HG03460 (cell line): ENCODE measurements at regions not wholly inside any gene's neighbourhood (a gene's known extent, or its start where the extent isn't known, plus 50 kb on each side); places are given as distances from the start of the nearest gene placed in this dataset.
"Not testable (repeated sequence)": the region's sequence is repeated elsewhere in the genome, so short reads cannot be mapped to it uniquely, and the experiment has no call there.

Experiments
- ATAC-seq: cut with Tn5 transposase; IDR thresholded peaks from one replicate; pipeline ENCODE4 v1.9.1; 2021; ENCODE audit not compliant: unreplicated experiment

- no peak for ATAC-seq
Observed at GRCh38 chr3:35043040-35043439, 596.3 kb upstream of the ARPP21 start.

- no peak for ATAC-seq
Observed at GRCh38 chr3:35044190-35044589, 595.1 kb upstream of the ARPP21 start.

- no peak for ATAC-seq
Observed at GRCh38 chr3:35045118-35045517, 594.2 kb upstream of the ARPP21 start.

- ATAC-seq = no peak
Observed at GRCh38 chr3:35064761-35065160, 574.6 kb upstream of the ARPP21 start.

GRCh38 chr3:35065891-35066290 lies 573.4 kb upstream of the ARPP21 start:
- no peak for ATAC-seq

DNA sequence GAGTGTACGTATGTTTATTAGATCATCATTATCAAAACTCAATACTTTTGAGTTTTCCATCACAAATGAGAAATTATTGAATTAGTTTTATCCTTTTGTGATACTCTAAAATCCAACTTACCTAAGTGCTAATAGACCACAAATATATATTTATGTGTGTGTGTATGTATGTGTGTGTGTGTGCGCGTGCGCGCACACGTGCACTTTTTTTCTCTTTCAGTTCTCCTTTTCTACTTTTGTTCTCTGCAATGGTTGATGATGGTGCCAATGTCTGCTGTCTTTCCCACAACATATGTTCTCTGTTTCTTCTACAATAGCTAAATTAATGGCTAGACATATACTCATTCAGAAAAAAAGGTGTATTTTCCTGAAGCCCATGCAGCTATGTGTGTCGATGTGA lies 571.6 kb upstream of the ARPP21 start:
- ATAC-seq = no peak

DNA sequence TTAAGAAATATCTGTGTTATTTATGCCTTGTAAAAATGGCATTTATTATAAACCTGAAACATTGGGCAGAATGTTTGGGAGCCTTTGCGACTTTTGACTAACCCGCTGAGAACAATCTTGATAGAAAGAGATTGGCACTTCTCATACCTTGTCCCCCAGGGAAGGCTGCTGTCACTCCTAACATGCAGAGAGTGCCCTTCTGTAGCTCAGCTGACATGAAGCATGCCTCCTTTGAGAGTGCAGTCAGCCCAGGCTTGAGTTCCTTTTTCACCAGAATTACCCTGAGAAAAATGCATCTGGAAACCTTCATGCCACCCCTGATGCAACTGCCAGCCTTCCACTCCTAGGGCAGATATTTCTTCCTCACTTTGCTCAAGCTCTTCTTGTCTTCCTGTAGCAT lies 569.2 kb upstream of the ARPP21 start:
- no peak for ATAC-seq

DNA sequence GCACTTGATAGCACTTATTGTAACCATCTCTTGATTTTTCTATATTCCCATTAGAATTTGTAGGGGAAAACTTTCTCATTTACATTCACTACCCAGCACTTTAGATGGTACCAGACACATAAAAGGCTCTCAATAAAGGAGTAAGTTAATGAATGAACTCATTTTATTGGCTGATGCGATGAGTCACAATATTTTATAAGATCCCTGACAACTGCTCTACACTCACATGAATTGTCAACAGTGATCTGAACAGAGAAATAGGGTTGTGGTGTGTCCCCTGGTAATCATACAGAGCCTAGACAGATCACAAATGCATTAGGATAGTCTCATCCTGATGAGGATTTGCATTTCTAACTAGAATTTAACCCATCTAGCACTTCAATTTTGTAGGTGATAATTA lies 567.6 kb upstream of the ARPP21 start:
- no peak for ATAC-seq

- ATAC-seq = no peak
Observed at GRCh38 chr3:35078780-35079179, 560.5 kb upstream of the ARPP21 start.

- ATAC-seq = no peak
Observed at GRCh38 chr3:35079403-35079802, 559.9 kb upstream of the ARPP21 start.

DNA sequence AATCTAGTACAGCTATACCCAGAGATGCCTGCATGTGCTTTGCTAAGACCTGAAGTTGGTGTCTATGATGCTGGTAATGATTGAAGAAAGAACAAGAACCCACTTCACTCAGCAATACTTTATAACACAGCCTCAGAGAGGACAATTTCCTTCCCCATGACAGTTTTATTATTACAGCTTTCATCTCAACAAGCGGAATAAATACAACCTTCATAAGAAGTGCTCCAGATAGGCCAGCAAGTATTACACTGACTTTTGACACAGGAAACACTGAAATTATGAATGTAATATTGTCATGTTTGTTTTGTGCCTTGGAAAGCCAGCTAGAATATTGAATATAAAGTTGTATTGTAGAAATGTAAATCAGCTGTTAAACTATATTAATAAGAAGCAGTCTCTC lies 557.4 kb upstream of the ARPP21 start:
- ATAC-seq = no peak

GRCh38 chr3:35088943-35089342 lies 550.4 kb upstream of the ARPP21 start:
- ATAC-seq = no peak

DNA sequence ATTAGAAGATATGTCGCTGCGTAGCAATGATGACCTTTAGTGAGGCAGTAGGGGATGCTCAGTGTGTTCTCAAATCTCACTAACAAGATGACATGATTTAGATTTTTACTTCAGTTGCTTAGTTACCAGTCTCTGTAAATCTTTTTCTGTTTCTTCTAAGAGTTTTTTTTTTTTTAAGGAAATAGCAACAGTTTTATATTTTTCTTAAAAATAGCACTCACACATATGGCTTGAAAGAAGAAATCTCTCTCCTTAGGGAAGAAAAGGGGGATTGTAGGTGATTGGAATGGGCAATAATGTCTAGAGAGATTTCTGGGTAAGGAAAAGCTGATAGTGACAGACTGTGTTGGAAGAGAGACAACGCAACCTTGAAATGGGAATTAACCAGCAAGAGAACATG lies 524.6 kb upstream of the ARPP21 start:
- no peak for ATAC-seq

GRCh38 chr3:35120026-35120425 lies 519.3 kb upstream of the ARPP21 start:
- no peak for ATAC-seq

GRCh38 chr3:35137612-35138011 lies 501.7 kb upstream of the ARPP21 start:
- ATAC-seq = no peak

DNA sequence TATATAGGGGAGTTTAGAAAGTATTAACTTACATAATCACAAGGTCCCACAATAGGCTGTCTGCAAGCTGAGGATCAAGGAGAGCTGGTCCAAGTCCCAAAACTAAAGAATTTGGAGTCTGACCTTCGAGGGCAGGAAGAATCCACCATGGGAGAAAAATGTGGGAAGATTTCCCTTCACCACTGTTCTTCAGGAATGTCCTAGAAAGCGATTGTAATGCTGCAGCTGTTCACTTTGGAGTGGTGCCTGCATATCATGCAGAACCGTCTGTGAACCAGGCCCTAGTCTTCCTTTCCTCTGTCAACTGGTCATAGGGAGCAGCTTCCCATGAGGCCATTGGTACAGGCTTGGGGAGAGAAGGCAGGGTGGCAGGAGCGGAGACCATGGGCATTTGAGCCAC lies 497.9 kb upstream of the ARPP21 start:
- ATAC-seq = no peak

DNA sequence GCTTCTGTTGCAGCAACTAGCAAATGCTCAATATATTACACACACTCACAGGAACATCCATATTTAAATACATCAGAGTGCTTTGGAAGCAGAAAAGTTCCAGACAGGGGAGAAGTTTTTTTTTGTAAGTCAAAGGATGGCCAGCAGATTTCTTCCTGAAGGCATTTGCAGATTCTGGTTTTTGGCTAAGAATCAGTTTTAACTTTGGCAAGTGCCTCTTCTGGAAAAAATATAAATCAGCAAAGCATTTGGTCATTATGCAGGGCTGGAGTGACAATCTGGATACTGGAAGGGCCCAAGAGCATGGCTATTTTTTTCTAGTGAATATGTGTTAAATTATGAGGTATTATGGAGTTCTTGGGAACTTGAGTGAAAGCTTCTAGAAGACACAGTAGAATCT lies 495.3 kb upstream of the ARPP21 start:
- ATAC-seq = no peak

DNA sequence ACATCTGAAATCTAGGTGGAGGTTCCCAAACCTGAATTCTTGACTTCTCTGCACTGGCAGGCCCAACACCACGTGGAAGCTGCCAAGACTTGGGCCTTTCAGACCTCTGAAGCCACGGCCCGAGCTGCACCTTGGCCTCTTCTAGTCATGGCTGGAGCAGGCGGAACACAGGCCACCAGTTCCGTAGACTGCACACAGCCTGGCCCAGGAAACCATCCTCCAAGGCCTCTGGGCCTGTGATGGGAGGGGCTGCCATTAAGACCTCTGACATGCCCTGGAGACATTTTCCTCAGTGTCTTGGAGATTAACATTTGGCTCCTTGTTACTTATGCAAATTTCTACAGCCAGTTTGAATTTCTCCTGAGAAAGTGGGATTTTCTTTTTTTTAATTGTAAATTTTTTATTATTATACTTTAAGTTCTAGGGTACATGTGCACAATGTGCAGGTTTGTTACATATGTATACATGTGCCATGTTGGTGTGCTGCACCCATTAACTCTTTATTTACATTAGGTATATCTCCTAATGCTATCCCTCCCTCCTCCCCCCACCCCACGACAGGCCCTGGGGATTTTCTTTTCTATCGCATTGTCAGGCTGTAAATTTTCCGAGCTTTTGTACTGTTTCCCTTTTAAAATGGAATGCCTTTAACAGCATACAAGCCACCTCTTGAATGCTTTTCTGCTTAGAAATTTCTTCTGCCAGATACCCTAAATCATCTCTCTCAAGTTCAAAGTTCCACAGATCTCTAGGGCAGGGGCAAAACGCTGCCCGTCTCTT lies 492.9 kb upstream of the ARPP21 start:
- ATAC-seq = not testable (repeated sequence)

GRCh38 chr3:35183927-35184675 lies 455.2 kb upstream of the ARPP21 start:
- ATAC-seq = no peak

GRCh38 chr3:35184775-35185174 lies 454.6 kb upstream of the ARPP21 start:
- ATAC-seq = no peak

- no peak for ATAC-seq
Observed at GRCh38 chr3:35187908-35188307, 451.4 kb upstream of the ARPP21 start.

DNA sequence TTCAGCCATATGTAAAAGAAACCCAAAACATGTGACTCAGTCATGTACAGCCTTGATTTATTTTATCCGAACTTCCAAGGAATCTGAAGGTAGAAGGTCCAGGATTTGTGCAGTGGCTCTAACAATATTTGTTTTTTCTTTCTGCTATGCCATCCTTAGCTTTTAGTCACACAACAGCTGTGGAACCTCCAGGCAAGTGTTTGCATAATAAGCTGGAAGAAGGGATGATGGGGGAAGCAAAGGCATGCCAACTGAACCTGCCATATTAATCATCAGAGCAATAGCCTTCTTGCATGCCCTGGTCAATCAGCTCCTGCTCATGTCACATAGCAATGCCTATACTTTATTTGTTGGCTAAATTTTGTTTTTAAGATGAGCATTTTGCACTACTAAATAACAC lies 444.7 kb upstream of the ARPP21 start:
- ATAC-seq = no peak

GRCh38 chr3:35198857-35199256 lies 440.5 kb upstream of the ARPP21 start:
- no peak for ATAC-seq
